ENCODE measurements at regions not wholly inside any gene's neighbourhood (a gene's known extent, or its start where the extent isn't known, plus 50 kb on each side); places are given as distances from the start of the nearest gene placed in this dataset.

GRCh38 chr10:61835069-61835945 lies 66.2 kb upstream of the ARID5B start:
- POLR2A ChIA-PET = no interaction called here
- CTCF ChIA-PET = interaction anchor here (0.7 to 2.3 kb wide), 6 partner anchors 26 to 228 kb away, joined by 3 to 10 read pairs (median 4); no protein-coding TSS in a partner anchor
- no peak overlapping the region for H3K4me3 ChIP-seq (ENCODE audit: low read depth, low read length)

DNA sequence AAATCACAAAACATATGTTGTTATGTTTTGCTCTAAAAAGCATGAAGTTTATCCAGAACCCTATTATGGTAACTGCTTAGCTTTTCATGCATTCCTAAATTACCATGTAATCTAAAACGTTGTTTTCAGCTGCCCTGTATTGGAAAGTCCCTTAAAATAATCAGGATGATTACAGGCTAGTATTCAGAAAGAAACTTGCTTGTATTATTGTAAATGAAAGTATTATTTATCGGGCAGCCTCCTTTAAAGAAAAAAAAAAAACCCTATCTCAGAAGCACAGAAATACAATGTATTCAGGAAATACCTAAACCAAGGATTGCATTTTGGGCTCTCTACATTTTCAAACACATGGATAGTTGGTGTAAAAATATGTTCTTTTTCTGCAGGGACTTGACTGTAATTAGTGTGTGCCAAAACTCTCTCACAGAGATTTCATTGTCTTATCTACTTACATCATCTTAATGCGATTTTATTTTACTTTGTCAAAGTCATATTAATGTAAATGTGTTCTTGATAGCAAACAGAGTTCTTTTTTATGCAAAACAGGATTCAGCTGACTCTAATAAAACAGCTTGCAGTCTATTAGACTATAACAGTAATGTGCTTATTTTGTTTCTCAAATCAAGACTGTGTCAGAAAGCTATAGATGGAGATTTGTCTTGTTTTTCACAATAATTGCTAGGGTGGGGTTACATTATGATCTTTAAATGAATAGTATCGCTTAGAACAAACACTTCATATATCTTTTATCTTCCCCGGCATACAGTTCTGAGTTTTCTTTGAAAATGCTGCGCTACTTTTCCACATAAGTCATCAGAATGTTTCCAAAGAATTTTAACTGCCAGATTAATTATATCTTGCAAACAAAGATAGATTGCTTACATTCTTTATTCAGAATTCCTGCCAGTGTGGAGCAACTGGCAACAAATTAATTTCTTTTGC lies 65.3 kb upstream of the ARID5B start:
- H3K4me3 ChIP-seq (ENCODE audit: low read depth, low read length) = no peak overlapping the region; the same call in 1 of the 2 replicates
- no peak for DNase-seq (ENCODE audit: low read depth, low spot score)
- TF ChIP-seq, protein P1, sequence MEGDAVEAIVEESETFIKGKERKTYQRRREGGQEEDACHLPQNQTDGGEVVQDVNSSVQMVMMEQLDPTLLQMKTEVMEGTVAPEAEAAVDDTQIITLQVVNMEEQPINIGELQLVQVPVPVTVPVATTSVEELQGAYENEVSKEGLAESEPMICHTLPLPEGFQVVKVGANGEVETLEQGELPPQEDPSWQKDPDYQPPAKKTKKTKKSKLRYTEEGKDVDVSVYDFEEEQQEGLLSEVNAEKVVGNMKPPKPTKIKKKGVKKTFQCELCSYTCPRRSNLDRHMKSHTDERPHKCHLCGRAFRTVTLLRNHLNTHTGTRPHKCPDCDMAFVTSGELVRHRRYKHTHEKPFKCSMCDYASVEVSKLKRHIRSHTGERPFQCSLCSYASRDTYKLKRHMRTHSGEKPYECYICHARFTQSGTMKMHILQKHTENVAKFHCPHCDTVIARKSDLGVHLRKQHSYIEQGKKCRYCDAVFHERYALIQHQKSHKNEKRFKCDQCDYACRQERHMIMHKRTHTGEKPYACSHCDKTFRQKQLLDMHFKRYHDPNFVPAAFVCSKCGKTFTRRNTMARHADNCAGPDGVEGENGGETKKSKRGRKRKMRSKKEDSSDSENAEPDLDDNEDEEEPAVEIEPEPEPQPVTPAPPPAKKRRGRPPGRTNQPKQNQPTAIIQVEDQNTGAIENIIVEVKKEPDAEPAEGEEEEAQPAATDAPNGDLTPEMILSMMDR (IDR thresholded peaks at IDR 0.05; ENCODE audit: low read depth, low read length) = no peak
- no peak overlapping the region for H3K27ac ChIP-seq (ENCODE audit: low read depth, low read length)
- ChIA-PET POLR2A (interaction anchor here (0.7 to 1.2 kb wide), 3 partner anchors 66 to 1192 kb away, joined by 3 to 4 read pairs (median 3); partner anchors contain the start of gene ARID5B), CTCF (interaction anchor here (0.7 to 2.3 kb wide), 6 partner anchors 60 to 877 kb away, joined by 3 to 10 read pairs (median 4); no protein-coding TSS in a partner anchor)
- H3K27me3 ChIP-seq (ENCODE audit: control insufficient read depth, insufficient read depth, low read length) = no peaks in the 10 kb centered on the region
- H3K9me3 ChIP-seq (ENCODE audit: control insufficient read depth, insufficient read depth, low read length) = peaks cover under 1% of the 10 kb centered on the region; the same call in 1 of the 2 replicates

More at GRCh38 chr10:61835069-61835945, 66.2 kb upstream of the ARID5B start:
- no peaks in the 10 kb centered on the region for H3K27me3 ChIP-seq (ENCODE audit: control insufficient read depth, insufficient read depth, low read length)
- TF ChIP-seq, protein P1 (IDR thresholded peaks at IDR 0.05; ENCODE audit: low read depth, low read length) = peak; percentile 59
- DNase-seq (ENCODE audit: low read depth, low spot score) = peak; percentile 38
- peaks cover 3% of the 10 kb centered on the region; the same call in 1 of the 2 replicates for H3K9me3 ChIP-seq (ENCODE audit: control insufficient read depth, insufficient read depth, low read length)
- no peak overlapping the region for H3K27ac ChIP-seq (ENCODE audit: low read depth, low read length)

DNA sequence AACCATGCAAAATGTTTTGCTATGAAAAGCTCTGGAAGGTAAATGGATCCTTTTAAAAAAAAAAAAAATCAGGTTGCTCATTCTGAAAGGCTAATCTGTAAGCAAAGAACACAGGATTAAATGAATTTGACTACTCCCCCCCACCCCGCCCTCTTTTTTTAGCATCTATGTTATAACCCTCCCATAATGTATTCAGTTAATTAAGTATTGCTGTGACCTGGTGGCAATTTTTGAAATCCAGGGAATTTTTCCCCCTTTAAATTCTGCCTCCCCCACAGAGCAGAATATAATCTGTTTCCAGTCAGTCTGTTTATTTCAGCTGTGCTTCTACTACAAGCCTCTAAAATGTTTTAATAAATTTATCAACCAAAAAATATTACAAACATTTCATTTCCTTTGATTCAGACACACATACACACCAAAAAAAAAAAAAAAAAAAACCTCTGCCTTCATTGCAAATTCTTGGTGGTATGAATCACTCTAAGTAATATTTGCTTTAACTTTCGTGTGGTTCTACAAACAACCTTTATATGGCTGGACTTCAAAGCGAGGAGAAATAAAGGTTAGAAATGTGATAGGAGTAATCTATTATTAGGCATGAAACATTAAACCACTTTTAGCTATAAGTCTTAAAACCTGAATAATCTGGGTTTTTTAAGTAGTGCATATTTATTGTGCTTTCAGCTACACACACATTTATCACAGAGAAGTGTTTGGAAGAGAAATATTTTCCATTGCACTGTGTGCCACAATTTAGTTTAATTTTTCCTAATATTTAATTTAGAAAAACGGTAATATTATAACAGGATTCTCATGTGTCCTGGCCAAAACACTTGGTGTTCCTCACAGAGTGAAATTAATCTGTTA lies 64.4 kb upstream of the ARID5B start:
- no peaks in the 10 kb centered on the region for H3K27me3 ChIP-seq (ENCODE audit: control insufficient read depth, insufficient read depth, low read length)
- TF ChIP-seq, protein P1 (IDR thresholded peaks at IDR 0.05; ENCODE audit: low read depth, low read length) = no peak
- peak; percentile 43 for DNase-seq (ENCODE audit: low read depth, low spot score)
- H3K27ac ChIP-seq (ENCODE audit: low read depth, low read length) = no peak overlapping the region
- CTCF ChIA-PET = interaction anchor here (0.7 to 1.4 kb wide), 2 partner anchors 59 to 878 kb away, joined by 4 to 5 read pairs; no protein-coding TSS in a partner anchor
- POLR2A ChIA-PET = interaction anchor here (0.6 to 1.5 kb wide), 6 partner anchors 62 to 1191 kb away, joined by 3 to 5 read pairs (median 3); partner anchors contain the start of gene ARID5B
- no peak overlapping the region for H3K4me3 ChIP-seq (ENCODE audit: low read depth, low read length)
- H3K9me3 ChIP-seq (ENCODE audit: control insufficient read depth, insufficient read depth, low read length) = no peaks in the 10 kb centered on the region

DNA sequence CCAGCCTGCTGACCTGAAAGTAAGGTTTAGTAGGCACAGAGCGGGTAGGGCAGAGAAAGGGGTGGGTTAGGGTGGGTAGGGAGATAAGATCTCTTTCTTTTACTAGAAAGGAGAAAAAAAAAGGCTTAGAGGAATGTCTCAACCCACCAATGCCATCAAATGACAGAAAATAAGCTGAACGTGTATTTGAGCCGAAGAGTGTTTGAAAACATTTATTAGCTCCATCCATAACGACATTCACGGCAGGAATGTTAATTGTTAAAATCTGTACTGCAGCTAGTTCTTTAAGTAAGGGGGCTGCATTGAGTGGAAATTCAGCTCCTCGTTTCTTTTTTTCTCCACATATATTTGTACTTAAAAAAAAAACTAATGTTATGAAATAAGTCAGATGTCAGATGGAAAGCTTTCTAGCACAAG lies 63.7 kb upstream of the ARID5B start:
- POLR2A ChIA-PET = interaction anchor here (0.5 to 1.5 kb wide), 5 partner anchors 62 to 396 kb away, joined by 3 to 5 read pairs (median 3); partner anchors contain the start of gene ARID5B
- Histone ChIP-seq H3K9me3 (ENCODE audit: control insufficient read depth, insufficient read depth, low read length) (no peaks in the 10 kb centered on the region), H3K27ac (ENCODE audit: low read depth, low read length) (no peak overlapping the region), H3K27me3 (ENCODE audit: control insufficient read depth, insufficient read depth, low read length) (no peaks in the 10 kb centered on the region), H3K4me3 (ENCODE audit: low read depth, low read length) (no peak overlapping the region)
- DNase-seq (ENCODE audit: low read depth, low spot score) = no peak
- CTCF ChIA-PET = interaction anchor here (0.6 kb wide), 1 partner anchor 44 kb away, joined by 3 read pairs; no protein-coding TSS in a partner anchor
- TF ChIP-seq, protein P1 (IDR thresholded peaks at IDR 0.05; ENCODE audit: low read depth, low read length) = no peak
